Testis (tissue), 2 donors: ENCODE measurements at regions not wholly inside any gene's neighbourhood (a gene's known extent, or its start where the extent isn't known, plus 50 kb on each side); places are given as distances from the start of the nearest gene placed in this dataset.

ENCODE experiments used
- DNase-seq: peaks from one replicate; pipeline ENCODE4 v3.0.0-alpha.2; 2019
- H3K27ac ChIP-seq, 2 donors: fragments of 200-600 bp; sonication (generic); one replicate each; pipeline ENCODE4 v1.5.1; 2019
- H3K27me3 ChIP-seq: fragments of 200-600 bp; sonication (generic); one replicate; pipeline ENCODE4 v1.5.1; 2019
- H3K36me3 ChIP-seq: fragments of 200-600 bp; sonication (generic); one replicate; pipeline ENCODE4 v1.5.1; 2017; ENCODE audit warnings: low read depth; ENCODE audit errors: missing control alignments
- H3K4me1 ChIP-seq: fragments of 200-600 bp; sonication (generic); one replicate; pipeline ENCODE4 v1.5.1; 2019
- H3K4me3 ChIP-seq, 2 donors: fragments of 200-600 bp; sonication (generic); one replicate each; pipeline ENCODE4 v1.5.1; 2017 to 2019
- H3K9me3 ChIP-seq: fragments of 200-600 bp; sonication (generic); one replicate; pipeline ENCODE4 v1.5.1; 2017
- POLR2A ChIP-seq: fragments of 450-650 bp; IDR thresholded peaks from one replicate; pipeline ENCODE4 v1.6.1; 2017; ENCODE audit warnings: antibody characterized with exemption, mild to moderate bottlenecking, moderate library complexity
- WGBS, 2 donors: methylation state at CpG; one replicate each; pipeline ENCODE4 v1.1.5; 2018; 5-methylcytosine and 5-hydroxymethylcytosine counted together
- intact Hi-C: fragments of 100-400 bp; cut with DNase I; formaldehyde crosslinking; loops from one replicate; pipeline ENCODE4 v1.15.1; 2023; ENCODE audit warnings: low total_unique reads
- TF ChIP-seq, protein P1 (sequence below), 3 experiments: fragments of 450-650 bp in 2 of 3; fragments of 200-600 bp in 1 of 3; sonication (generic) in 1 of 3; IDR thresholded peaks; one replicate each; pipeline ENCODE4 v1.5.1; 2016 to 2019; ENCODE audit warnings: antibody characterized with exemption in 3 of 3, mild to moderate bottlenecking in 2 of 3, moderate library complexity in 1 of 3

DNA sequence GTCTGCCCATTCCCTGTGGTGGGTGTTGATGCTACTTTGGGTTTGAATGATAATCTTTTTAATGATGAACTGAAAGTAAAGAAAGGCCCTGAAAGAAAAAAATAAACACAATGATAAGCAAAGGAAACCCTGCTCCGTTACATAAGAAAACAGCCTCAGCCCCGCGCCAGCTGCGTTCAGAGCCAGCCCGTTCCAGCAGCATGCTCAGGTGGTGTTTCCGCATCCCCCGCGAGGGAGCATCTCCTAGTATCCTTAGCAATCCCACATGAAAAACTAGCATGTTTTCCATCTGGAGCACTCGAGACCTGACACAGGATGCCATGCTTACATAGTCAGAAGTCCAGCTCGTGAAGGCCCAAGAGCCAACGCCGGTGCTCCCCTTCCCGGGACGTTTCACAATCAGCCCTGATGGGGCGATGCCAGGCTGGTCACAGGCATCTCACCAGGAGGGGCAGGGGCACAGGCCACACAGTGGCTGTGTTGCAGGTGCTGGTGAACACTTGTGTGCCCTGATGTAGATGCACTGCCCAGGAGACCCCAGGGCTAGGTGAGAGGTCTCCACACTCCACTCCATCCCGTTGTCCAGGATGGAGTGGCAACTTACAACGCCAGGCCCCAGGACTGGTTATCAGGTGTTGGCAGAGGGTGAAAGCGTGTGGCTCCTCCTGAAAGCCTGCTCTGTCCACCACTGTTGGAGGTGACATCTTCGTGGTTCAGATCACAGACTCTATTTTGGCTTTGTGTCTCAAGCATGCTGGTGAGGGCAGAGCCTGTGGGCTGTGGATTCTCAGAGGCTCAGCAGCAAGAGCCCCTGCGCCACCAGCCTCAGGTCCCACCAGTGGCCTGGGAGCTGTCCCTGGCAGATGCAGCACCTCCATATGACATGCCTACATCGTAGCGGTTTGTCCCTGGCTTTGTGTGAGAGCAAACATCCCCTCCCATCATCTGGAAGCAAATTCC, 246.8 kb upstream of the IRX1 start:
- no peaks in the 10 kb centered on the region for H3K36me3 ChIP-seq
- H3K27me3 ChIP-seq, result no peaks in the 10 kb centered on the region
- no peak for DNase-seq
- no peak overlapping the region for H3K27ac ChIP-seq
- no peak overlapping the region for H3K4me3 ChIP-seq
- H3K9me3 ChIP-seq, result no peaks in the 10 kb centered on the region
- TF ChIP-seq, protein P1, sequence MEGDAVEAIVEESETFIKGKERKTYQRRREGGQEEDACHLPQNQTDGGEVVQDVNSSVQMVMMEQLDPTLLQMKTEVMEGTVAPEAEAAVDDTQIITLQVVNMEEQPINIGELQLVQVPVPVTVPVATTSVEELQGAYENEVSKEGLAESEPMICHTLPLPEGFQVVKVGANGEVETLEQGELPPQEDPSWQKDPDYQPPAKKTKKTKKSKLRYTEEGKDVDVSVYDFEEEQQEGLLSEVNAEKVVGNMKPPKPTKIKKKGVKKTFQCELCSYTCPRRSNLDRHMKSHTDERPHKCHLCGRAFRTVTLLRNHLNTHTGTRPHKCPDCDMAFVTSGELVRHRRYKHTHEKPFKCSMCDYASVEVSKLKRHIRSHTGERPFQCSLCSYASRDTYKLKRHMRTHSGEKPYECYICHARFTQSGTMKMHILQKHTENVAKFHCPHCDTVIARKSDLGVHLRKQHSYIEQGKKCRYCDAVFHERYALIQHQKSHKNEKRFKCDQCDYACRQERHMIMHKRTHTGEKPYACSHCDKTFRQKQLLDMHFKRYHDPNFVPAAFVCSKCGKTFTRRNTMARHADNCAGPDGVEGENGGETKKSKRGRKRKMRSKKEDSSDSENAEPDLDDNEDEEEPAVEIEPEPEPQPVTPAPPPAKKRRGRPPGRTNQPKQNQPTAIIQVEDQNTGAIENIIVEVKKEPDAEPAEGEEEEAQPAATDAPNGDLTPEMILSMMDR (IDR thresholded peaks at IDR 0.05), result no peak
- TF ChIP-seq POLR2A, result no peak
- WGBS, 2 donors, result 85 to 88% methylated on average over 18 to 22 of the region's 22 CpGs
- no peaks in the 10 kb centered on the region for H3K4me1 ChIP-seq
- intact Hi-C loops, result no loop called here

GRCh38 chr5:3347741-3348140, 247.9 kb upstream of the IRX1 start:
- no peaks in the 10 kb centered on the region for H3K9me3 ChIP-seq
- H3K27ac ChIP-seq, result no peak overlapping the region
- TF ChIP-seq, protein P1 (IDR thresholded peaks at IDR 0.05), result no peak
- TF ChIP-seq POLR2A, result no peak
- H3K27me3 ChIP-seq, result no peaks in the 10 kb centered on the region
- WGBS, 2 donors, result 79 to 93% methylated on average over 2 to 5 of the region's 5 CpGs
- H3K36me3 ChIP-seq, result no peaks in the 10 kb centered on the region
- H3K4me1 ChIP-seq, result no peaks in the 10 kb centered on the region
- intact Hi-C loops, result no loop called here
- no peak overlapping the region for H3K4me3 ChIP-seq
- DNase-seq, result no peak

DNA sequence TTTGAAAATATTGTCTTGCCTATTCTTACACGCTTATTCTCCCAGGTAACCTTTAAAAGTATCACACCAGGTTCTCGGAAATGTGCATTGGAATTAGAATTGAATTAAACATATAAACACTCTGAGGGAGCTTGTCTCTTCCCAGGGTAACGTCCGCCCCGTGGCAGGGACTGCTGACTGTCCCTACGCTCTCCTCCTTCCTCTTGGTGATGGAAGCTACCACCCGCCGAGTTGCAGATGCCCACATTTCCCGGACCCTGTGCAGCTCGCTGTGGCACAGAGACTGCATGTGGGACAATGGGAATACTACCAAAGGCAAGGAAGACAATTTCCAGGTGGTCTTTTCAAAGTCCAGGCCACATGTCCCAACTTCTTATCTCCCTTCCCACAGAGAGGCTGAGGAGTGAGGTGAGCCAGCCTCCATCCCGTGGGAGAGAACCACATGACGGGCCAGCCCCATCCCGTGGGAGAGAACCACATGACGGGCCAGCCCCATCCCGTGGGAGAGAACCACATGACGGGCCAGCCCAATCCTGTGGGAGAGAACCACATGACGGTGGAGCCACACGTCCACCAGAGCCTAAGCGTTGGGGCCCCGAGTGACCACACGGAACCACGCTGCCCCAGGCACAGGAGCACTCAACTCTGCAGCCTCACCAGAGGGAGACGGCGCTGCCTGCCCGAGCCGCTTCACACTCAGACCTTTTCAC, 249.4 kb upstream of the IRX1 start:
- DNase-seq, result peak; percentile 9
- TF ChIP-seq, protein P1 (IDR thresholded peaks at IDR 0.05), result no peak
- no peak for TF ChIP-seq POLR2A
- Histone ChIP-seq H3K4me1 (no peaks in the 10 kb centered on the region), H3K27me3 (no peaks in the 10 kb centered on the region), H3K9me3 (no peaks in the 10 kb centered on the region), H3K36me3 (no peaks in the 10 kb centered on the region), H3K27ac (no peak overlapping the region), H3K4me3 (no peak overlapping the region)
- 88 to 91% methylated on average over 9 to 26 of the region's 26 CpGs for WGBS, 2 donors
- intact Hi-C loops, result no loop called here

GRCh38 chr5:3345195-3345594, 250.4 kb upstream of the IRX1 start:
- H3K9me3 ChIP-seq, result no peaks in the 10 kb centered on the region
- H3K4me1 ChIP-seq, result no peaks in the 10 kb centered on the region
- no peaks in the 10 kb centered on the region for H3K27me3 ChIP-seq
- no peak overlapping the region for H3K27ac ChIP-seq
- H3K36me3 ChIP-seq, result no peaks in the 10 kb centered on the region
- TF ChIP-seq, protein P1 (IDR thresholded peaks at IDR 0.05), result no peak
- no peak for TF ChIP-seq POLR2A
- 83 to 92% methylated on average over 8 of the region's 8 CpGs for WGBS, 2 donors
- H3K4me3 ChIP-seq, result no peak overlapping the region
- intact Hi-C loops, result no loop called here
- DNase-seq, result peak; percentile 7
